NCI-H748 (cell line): ENCODE measurements at regions not wholly inside any gene's neighbourhood (a gene's known extent, or its start where the extent isn't known, plus 50 kb on each side); places are given as distances from the start of the nearest gene placed in this dataset.

ENCODE experiments used
- DNase-seq: peaks from one replicate; lab custom pipeline; 2025; ENCODE audit not compliant: unreplicated experiment; lab: John Stamatoyannopoulos, UW

DNA sequence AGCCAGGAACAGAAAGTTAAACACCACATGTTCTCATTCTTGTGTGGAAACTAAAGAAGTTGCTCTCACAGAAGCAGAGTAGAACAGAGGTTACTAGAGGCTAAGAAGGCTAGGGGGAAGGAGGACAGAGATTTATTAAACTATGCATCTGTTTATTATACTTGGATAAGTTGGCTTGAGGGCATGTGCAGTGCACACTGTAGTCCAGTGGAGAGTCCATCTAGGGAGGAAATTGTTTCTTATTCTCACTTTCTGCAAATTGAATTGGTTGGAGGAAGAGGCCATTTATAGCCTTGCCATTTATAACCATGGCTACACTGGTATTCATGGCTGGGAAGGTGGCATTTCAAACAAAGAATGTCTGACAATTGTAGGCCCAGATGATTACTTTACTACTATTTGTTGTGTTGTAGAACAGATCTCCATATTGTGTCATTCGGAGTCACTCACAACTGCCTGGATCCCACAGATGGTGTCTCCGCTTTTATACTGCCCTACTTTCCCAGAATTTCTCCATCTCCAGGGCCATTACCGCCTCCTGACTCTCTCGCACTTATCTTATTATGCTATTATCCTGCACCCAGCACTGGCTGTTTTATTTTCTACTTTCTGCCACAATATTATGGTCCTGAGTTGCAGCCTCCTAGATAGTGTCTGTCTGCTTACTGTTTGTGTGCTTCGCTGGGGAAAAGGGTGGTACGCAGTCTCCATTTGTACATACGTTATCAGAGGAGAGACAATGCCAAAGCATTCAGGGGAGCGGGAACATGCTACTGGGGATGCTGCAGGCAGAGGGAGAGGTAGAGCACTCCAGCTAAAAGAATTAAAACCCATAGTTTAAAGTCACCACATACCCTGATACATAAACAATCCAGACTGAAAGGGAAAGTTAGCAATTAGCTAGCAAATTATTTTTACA is 169.3 kb upstream of the BLID start:
- no peak for DNase-seq

DNA sequence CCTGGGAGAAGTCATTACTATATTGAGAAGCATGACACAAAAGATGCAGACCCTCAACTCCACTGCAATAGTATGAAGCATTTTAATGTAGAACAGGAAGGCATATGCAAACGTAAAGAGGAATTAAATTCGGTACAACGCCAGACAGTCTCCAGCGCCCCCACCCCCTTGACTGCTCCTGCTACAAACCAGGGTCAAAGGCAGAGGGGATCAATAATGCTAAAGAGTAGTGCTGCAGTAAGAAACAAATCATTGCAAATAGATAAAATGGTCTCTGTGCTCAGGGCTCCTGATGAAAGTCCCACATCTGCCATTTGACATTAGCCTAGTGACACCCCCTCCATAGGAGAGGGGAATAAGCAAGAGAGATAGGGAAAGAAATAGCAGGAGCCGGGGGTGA is 164.9 kb upstream of the BLID start:
- DNase-seq = no peak

DNA sequence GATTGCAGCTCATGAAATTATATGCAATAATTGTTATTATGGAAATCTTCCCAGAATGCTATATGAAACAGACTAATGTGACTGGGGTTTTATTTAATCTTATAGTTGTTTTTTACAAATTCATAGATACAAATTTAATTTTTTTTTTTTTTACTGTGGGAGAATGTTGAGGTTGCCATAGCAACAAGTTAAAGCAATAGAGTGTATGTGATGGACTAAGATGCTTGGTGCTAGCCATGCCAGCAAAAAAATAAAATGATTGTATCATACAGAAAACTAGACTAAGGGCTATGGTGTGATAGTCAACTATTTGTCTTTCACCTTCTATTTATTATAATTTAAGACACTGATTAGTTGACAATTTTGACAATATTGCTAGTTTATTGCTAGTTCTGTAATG is 163.2 kb upstream of the BLID start:
- DNase-seq = no peak

DNA sequence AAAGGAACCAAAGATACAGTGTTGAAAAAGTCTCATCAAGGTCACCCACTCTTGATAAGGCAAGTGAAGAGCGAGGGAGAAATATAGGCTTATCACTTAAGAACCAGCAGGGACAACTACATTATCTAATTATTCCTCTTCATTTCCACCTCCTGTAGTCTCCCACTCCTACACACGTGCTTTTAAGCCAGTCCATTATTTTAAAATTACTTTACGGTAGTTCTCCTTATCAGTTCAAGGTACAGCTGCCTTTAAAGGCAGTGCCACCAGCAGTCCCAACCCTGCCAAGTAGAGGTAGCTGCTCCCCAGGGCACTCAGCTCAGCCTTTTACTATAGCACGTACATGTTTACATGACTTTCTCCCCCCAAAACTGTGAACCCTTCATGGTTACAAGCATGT is 161.5 kb upstream of the BLID start:
- no peak for DNase-seq

DNA sequence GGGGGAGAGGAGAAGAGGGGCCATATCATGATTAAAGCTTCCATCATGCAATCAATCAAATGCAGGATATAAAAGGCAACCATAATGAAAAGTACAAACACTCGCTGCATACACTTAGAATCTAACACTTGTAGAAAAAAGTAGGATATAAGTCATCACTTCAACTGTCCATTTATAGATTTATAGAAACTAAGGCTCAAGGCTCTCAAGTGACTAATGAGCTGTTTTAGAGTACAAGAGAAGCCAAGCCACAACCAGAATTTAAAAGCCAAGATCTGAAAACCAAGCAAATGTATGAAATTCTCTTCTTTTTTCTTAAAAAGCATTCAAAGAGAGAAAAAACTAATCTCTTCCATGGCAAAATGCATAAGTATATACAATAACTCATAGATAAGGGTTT is 160.2 kb upstream of the BLID start:
- no peak for DNase-seq

DNA sequence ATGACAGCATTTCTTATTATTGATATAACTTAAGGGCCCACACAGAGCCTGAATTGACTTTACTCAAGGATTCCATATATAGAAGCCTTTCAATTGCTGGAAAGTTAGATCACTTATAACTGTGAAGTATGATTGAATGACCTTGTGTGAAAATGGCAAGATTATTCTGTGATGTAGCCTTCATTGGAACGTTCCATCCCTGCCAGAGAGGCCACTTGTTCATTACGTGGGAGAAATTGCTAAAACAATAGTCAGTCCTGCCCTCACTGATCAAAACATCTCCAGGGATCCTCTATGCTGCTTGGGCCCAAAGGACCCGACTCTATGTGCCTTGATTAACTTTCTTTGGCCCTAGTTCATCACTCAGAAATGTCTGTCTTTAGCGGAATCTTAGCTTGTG is 159.5 kb upstream of the BLID start:
- DNase-seq = no peak

DNA sequence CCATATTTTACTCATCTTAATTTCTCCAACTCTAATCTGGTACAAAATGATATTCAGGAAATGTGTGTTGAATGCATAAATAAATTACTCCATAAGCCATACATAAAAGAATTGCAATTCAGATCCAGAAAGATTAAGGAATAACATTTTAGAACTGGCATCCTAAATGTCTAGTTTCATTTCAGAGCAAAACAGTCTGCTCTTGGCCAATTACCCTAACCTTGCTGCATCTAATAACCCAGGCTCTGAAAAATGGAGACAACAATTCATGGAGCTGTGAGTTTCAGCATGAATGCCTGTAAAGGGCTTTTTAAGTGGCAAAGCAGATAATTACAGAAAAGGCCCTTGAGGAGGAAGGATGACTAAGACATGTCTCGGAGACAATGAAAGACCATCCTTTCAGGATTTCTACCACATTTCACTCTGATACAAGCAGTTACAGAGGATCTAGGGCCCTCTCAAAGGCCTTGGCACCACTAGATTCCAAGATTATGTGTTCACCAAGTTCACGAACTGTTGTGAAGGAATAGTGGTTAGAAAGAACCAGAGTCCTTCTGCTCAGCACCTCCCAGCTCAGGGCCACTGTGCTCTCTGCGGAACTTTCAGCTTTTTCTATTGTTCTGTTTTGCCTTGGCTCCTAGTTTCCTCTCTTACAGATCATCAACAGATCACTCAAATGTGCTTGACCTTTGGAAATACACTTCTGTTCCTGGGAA is 157.6 kb upstream of the BLID start:
- DNase-seq = no peak

DNA sequence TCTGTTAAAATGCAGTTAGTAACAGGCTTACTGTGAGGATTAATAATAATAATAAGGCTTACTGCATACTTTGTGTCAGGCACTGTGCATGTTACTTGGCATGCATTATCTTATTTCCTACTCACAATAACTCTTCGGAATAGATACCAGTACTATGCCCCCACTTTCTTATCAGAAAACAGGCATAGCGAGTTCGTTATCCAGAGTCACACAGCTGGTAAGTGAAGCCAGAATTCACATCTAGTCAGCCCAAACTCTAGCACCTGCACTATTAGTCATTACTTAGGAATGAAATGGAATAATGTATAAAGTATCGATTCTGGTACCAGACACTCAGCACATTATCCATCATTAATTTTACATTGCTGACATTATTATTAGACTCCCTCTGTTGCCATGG is 155.7 kb upstream of the BLID start:
- DNase-seq = no peak

DNA sequence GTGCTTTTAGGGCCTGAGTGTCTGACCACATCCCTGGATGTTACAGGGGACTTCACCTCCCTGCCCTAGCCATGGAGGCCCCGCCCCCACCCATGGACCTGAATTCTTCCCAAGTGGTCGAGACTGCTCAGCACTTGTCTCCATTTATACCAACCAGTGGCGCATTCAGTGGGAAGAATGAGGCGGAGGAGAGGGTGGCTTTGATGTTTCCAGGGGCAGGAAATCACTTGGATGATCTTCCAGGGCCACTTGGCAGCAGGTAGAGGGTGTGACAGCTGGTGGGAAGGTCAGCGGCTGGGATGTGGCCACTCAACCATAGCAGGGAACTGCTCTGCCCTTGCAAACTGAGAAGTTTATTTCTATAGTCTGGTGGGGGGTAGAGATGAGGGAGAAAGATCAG is 155.1 kb upstream of the BLID start:
- DNase-seq = no peak

DNA sequence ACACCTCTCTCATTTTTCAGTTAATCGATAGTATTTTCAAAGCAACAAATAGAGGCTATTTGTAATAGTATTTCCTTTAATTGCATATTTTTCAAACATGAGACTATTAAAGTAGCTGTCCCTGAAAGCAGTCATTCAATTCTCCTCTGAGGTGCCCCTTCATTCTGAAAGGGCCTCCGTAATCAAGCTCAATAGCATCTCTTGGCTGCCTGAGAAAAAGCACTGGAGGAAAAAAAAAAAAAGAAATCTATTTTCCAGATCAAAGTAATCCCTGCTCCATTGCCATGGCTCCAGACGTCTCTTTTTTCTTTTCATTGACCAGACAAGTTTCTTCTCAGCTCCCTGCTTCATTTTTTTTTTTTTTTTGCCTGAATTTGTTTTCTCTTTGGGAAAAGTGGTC is 154.5 kb upstream of the BLID start:
- no peak for DNase-seq

DNA sequence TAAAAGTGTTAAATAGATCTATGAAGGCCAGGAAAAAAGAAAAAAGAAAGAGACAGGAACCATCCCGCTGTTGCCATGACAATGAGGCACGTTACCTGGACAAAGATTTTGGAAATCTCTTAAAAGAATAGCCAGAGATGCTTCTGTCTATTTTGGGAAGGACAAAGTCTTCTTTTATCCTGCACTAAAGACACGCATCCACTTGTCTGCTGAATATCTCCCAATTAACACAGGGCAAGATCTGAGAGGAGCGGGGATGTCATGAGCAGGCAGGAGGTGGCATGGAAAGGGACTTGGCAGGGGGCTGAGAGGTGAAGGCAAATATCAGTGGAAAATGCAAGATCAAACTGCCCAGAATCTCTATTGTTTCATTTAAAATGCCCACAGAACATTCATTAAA is 153.8 kb upstream of the BLID start:
- no peak for DNase-seq

DNA sequence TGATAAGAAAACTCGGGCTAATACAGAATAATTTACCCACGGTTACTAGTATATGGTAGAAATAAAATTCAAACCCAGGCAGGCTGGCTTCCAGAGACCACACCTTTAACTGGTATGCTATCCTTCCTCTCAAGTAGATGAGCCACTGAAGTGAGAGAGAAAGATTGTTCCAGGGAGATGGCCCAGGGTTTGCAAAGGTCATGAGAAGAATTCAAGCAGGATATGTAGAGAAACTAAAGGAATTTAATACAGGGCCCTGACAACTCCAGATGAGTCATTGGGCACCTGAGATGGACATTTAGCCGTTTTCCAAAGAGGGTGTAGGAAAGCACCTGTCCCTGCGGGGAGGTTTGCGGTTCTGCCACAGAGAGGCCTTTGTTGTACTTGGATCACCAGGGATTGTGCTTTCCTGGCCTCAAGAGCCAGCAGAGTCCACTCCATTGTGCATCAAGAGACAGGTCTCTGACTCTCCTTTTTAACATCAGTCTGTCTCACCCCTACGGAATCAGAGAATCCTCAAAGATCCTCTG is 152.7 kb upstream of the BLID start:
- DNase-seq = no peak

DNA sequence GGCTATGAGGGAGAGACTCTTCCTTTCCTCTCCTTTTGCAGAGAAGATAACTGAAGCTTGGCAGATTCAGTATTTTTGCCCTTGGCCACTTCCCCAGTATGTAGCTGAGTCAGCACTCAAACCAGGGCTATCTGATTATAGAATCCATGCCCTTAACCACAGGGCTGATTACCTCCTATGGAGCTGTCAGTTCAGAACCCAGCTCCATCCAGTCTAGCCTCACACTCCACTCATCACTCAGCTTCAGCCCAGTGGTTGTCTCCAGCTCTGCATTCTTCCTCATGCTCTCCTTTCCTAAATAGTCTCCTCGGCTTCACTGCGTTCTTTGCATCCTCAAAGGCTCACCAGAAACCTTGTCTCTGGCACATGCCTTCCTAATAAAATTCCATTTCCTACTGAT is 151.6 kb upstream of the BLID start:
- DNase-seq = no peak

DNA sequence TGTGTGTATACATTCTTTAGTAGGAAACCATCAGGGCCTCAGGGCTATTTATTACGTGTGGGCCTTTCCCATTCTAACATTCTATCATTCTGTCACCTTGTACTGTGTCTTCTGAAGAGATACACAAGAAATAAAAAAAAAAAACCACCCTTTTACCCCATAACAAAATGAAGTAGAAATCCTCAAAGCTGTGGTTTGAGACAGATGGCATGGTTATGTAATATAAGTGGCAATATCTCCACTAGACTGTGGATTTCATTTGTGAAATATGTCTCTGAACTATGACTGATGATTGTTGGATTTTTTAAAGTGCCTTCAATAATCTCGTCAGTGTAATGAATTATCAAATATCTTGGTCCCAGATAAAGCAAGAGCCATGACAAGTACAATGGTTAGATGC is 150.0 kb upstream of the BLID start:
- no peak for DNase-seq

DNA sequence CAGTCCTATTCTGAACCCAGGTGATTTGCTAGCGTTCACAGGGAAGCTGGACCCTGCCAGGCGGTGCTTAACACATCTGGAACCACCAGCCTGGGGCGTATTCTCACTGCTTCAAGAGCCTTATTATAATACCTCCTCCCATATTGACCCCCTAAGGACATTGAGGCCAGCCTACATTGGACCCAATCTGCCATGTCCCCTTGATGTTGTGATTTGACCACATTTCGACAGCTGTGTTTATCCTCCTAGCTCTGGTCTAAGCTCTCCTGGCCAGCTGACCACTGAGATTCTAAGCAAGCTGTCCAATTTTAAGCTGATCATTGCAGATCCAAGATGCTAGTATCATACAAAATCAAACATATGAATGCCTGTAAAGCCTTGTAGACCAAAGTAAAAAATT is 148.1 kb upstream of the BLID start:
- no peak for DNase-seq

DNA sequence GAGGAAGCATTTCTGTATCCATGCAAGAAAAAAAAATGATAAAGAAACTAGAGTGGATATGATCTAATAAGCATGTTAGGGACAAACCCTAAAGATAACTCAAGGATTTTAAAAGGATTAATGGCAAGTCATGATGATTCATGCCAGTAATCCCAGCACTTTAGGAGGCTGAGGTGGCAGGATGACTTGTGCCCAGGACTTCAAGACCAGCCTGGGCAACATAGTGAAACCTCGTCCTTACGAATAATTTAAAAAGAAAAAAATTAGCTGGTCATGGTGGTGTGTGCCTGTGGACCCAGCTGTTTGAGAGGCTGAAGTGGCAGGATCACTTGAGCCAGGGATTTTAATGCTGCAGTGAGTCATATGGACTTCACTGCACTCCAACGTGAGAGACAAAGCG is 145.5 kb upstream of the BLID start:
- DNase-seq = no peak

DNA sequence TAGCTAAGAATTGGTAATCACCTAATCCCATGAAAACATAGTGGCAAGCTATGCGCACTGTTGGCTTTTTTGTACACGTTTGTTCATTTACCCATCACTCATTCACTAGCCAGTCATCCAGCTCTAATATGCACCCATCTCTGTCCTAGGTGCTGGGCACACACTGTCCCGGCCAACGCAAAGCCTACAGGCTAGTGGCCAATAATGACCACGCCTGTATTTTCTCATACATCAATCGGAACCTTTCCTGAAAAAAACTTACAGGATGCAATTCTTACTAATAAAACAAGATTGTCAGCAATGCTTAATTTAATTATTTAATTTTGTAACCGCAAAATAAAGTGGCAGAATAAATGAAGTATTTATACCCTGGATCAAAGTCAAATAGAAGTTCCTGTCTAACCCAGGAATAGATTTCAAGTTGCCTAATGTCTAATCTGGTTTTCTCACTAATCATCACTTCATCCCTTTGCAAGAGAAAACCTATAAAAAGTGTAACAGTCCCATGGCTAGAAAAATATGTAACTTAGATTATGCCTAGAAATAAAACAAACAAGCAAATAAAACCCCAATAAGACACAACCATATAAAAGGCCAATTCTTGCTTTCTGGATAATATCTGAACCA is 143.3 kb upstream of the BLID start:
- DNase-seq = no peak

DNA sequence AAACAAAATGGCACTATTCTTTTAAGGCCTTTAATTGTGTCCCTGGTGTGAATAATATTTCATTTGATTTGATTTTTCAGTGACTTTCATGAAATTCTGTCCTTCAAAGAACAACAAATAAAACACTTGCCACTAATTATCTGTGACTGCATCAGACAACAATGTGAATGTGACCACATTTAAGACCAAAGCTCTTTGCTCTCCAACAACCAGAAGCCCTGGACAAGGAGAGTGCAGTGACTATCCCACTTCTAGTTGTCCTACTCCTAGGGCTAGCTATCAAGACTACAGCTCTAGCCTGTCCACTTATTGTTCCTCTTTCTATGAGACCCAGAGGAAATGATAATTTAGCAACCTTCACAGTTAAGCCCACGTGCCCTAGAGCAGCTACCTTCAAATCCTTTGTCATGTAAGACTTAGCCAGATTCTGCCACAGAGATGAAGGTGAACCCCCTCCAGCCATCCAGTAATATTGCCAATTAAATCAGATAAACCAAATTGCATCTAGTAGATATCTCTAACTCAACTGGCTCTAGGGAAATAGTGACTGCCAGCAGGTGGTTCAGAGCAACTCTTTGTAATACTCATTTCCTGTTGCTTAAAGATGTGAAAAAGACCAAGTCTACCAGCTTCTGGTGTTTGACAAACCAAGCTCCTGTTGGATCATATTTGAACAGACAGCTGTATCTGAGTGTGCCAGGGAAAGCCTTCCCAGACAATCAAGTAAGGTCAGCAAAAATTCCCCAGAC is 142.6 kb upstream of the BLID start:
- DNase-seq = no peak

DNA sequence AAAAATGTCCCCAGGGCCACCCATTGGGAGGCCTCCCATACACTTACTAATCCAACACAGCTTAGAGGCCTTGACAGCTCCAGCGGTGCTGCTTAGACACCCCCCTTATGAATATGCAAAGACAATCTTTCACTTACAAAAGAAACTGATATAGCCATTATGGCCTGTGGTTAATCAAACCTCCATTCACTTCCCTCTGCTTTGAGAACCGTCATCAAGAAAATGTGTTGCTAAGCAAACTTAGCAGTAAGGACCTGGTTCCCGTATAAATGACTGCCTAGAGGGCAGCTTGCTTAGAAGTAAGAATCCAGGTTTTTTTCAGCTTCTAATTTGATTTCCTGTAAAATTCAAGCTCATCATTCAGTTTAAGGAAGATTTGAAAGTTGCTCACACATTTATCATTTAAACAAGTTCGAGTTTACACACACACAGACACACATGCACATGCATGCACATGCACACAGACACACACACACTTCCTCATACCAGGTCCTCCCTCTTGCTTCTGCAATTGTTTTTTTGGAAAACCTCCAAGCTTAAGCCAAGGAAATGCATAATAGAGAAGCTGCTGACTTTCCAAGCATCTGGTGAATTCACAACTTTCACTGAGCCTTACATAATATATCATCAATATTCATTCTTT is 137.7 kb upstream of the BLID start:
- no peak for DNase-seq

DNA sequence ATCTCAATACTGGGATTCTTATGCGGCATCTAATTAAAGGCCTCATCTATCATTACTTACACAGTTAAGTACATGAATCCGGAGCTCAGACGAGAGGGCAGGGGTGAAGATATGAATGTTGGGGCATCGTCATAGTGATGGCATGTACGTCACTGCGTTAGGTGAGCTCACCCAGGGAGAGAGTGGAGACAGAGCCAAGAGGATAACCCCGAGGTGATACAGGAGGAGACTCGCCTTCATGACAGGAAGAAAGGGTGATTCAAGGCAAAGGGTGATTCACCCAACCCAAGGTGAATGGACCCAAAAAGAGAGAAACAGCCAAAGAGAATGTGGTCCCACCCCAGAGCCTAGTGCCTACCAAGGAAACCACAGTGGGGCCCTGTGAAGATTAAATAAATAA is 132.9 kb upstream of the BLID start:
- no peak for DNase-seq

DNA sequence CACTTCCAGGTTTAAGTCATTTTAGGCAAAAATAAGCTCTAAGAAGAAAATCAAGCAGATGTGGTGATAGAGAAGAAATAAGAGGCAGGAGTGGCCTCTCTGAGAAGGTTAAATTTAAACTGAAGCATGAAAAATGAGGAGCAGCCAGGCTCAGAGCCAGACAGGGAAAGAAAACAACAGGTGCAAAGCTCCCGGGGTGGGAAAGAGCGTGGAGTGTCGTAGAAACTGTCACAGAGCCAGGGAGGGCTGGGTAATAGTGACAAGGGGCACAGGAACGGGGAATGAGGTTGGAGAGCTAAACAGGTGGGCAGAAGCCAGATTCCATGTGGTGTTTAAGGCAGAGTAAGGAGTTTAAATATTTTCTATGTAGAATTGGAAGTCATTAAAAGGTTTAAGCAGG is 132.1 kb upstream of the BLID start:
- DNase-seq = peak; percentile 6
